Gastroesophageal sphincter (tissue), 3 donors: ENCODE measurements at regions not wholly inside any gene's neighbourhood (a gene's known extent, or its start where the extent isn't known, plus 50 kb on each side); places are given as distances from the start of the nearest gene placed in this dataset.

Experiments used
- CTCF ChIP-seq, 4 experiments: fragments of 200-600 bp in 2 of 4; fragments of 450-650 bp in 2 of 4; sonication (generic) in 1 of 4; IDR thresholded peaks; one replicate each; pipeline ENCODE4 v1.5.1; 2017 to 2019; ENCODE audit warnings: antibody characterized with exemption in 4 of 4, mild to moderate bottlenecking in 2 of 4, moderate library complexity in 2 of 4
- EP300 ChIP-seq: sonication (generic); formaldehyde crosslinking; IDR thresholded peaks from one replicate; pipeline ENCODE4 v1.6.1; 2017; ENCODE audit warnings: antibody characterized with exemption, mild to moderate bottlenecking
- POLR2A ChIP-seq, 2 donors: fragments of 450-650 bp; IDR thresholded peaks; one replicate each; pipeline ENCODE4 v1.6.1; 2017; ENCODE audit warnings: antibody characterized with exemption in 2 of 2, mild to moderate bottlenecking in 2 of 2, moderate library complexity in 1 of 2
- POLR2AphosphoS5 ChIP-seq: sonication (generic); formaldehyde crosslinking; IDR thresholded peaks from one replicate; pipeline ENCODE4 v1.6.1; 2017; ENCODE audit warnings: antibody characterized with exemption

GRCh38 chr9:129542741-129543140 lies 78.2 kb downstream of the C9orf50 start:
- TF ChIP-seq CTCF (IDR thresholded peaks at IDR 0.05) (no peak), EP300 (no peak), POLR2A (IDR thresholded peaks at IDR 0.05) (no peak), POLR2AphosphoS5 (no peak)
